Vagina (tissue), 2 donors: ENCODE measurements at regions not wholly inside any gene's neighbourhood (a gene's known extent, or its start where the extent isn't known, plus 50 kb on each side); places are given as distances from the start of the nearest gene placed in this dataset.

Source experiments
- CTCF ChIP-seq, 3 experiments: fragments of 450-650 bp in 2 of 3; fragments of 200-600 bp in 1 of 3; sonication (generic) in 1 of 3; IDR thresholded peaks; one replicate each; pipeline ENCODE4 v1.5.1; 2017 to 2019; ENCODE audit warnings: antibody characterized with exemption in 3 of 3, mild to moderate bottlenecking in 2 of 3, moderate library complexity in 2 of 3
- POLR2A ChIP-seq, 2 donors: fragments of 450-650 bp; IDR thresholded peaks; one replicate each; pipeline ENCODE4 v1.6.1; 2017; ENCODE audit warnings: antibody characterized with exemption in 2 of 2, mild to moderate bottlenecking in 2 of 2, moderate library complexity in 2 of 2
- POLR2AphosphoS5 ChIP-seq, 2 donors: sonication (generic); formaldehyde crosslinking; IDR thresholded peaks; one replicate each; pipeline ENCODE4 v1.9.0; 2017; ENCODE audit warnings: antibody characterized with exemption in 2 of 2, mild to moderate bottlenecking in 2 of 2, low read depth in 1 of 2; ENCODE audit not compliant: insufficient read depth in 1 of 2

GRCh38 chr1:194821091-194821490, 1634.7 kb upstream of the B3GALT2 start:
- TF ChIP-seq CTCF (IDR thresholded peaks at IDR 0.05) (no peak), POLR2A (IDR thresholded peaks at IDR 0.05) (no peak), POLR2AphosphoS5 (IDR thresholded peaks at IDR 0.05; ENCODE audit: insufficient read depth in 1 of 2, low read depth in 1 of 2) (no peak)
